H9 (cell line): ENCODE measurements at regions not wholly inside any gene's neighbourhood (a gene's known extent, or its start where the extent isn't known, plus 50 kb on each side); places are given as distances from the start of the nearest gene placed in this dataset.

ENCODE experiments used
- DNase-seq: peaks from one replicate; pipeline ENCODE4 v3.0.0-alpha.2; 2017
- H2AFZ ChIP-seq: one replicate; pipeline ENCODE4 v1.6.1; 2013; ENCODE audit warnings: mild to moderate bottlenecking, low read length, control low read depth, moderate library complexity
- H2AK5ac ChIP-seq: 2 replicates; pipeline ENCODE4 v1.6.1; 2013; ENCODE audit warnings: low read length, control low read depth, mixed read lengths; ENCODE audit not compliant: insufficient read length
- H2BK120ac ChIP-seq: one replicate; pipeline ENCODE4 v1.6.1; 2013; ENCODE audit warnings: low read depth, mild to moderate bottlenecking, low read length, control low read depth, inconsistent platforms; ENCODE audit not compliant: poor library complexity, severe bottlenecking
- H2BK12ac ChIP-seq: 2 replicates; pipeline ENCODE4 v1.6.1; 2013; ENCODE audit warnings: low read length, control low read depth, mixed read lengths, low read depth; ENCODE audit not compliant: insufficient read length
- H2BK15ac ChIP-seq: 2 replicates; pipeline ENCODE4 v1.6.1; 2013; ENCODE audit warnings: low read depth, low read length, control low read depth
- H2BK20ac ChIP-seq: one replicate; pipeline ENCODE4 v1.6.1; 2013; ENCODE audit warnings: low read depth, mild to moderate bottlenecking, low read length, control low read depth, inconsistent platforms; ENCODE audit not compliant: poor library complexity, severe bottlenecking
- H2BK5ac ChIP-seq: 2 replicates; pipeline ENCODE4 v1.6.1; 2013; ENCODE audit warnings: low read length, control low read depth, mixed read lengths; ENCODE audit not compliant: insufficient read length
- H3K14ac ChIP-seq: 2 replicates; pipeline ENCODE4 v1.6.1; 2013; ENCODE audit warnings: low read length, control low read depth; ENCODE audit not compliant: insufficient read depth
- H3K18ac ChIP-seq: 2 replicates; pipeline ENCODE4 v1.6.1; 2013; ENCODE audit warnings: low read depth, mild to moderate bottlenecking, mixed read lengths, low read length, control low read depth; ENCODE audit not compliant: insufficient read length
- H3K23ac ChIP-seq: 2 replicates; pipeline ENCODE4 v1.6.1; 2013; ENCODE audit warnings: low read length, control low read depth, mixed read lengths, low read depth; ENCODE audit not compliant: insufficient read length
- H3K23me2 ChIP-seq: 2 replicates; pipeline ENCODE4 v1.6.1; 2013; ENCODE audit warnings: low read depth, mild to moderate bottlenecking, mixed read lengths, low read length, control low read depth; ENCODE audit not compliant: insufficient read length, poor library complexity, severe bottlenecking
- H3K27ac ChIP-seq: 2 replicates; pipeline ENCODE4 v1.5.1; 2013; ENCODE audit warnings: low read length, control low read depth, mixed read lengths, low read depth; ENCODE audit not compliant: insufficient read length
- H3K27me3 ChIP-seq: 2 replicates; pipeline ENCODE4 v1.6.1; 2013; ENCODE audit warnings: low read length, control low read depth, inconsistent platforms; ENCODE audit not compliant: insufficient read depth
- H3K4ac ChIP-seq: 2 replicates; pipeline ENCODE4 v1.6.1; 2013; ENCODE audit warnings: low read depth, mild to moderate bottlenecking, control low read depth, inconsistent platforms, low read length, moderate library complexity
- H3K4me1 ChIP-seq: 2 replicates; pipeline ENCODE4 v1.6.1; 2013; ENCODE audit warnings: low read length, control low read depth, inconsistent platforms; ENCODE audit not compliant: insufficient read depth
- H3K4me2 ChIP-seq: 2 replicates; pipeline ENCODE4 v1.6.1; 2013; ENCODE audit warnings: low read length, control low read depth, mixed read lengths; ENCODE audit not compliant: insufficient read length, insufficient read depth
- H3K56ac ChIP-seq: 2 replicates; pipeline ENCODE4 v1.6.1; 2013; ENCODE audit warnings: low read depth, mild to moderate bottlenecking, mixed read lengths, low read length, control low read depth; ENCODE audit not compliant: insufficient read length
- H3K79me1 ChIP-seq: 2 replicates; pipeline ENCODE4 v1.6.1; 2013; ENCODE audit warnings: low read depth, mild to moderate bottlenecking, moderate library complexity, low read length, control low read depth, inconsistent platforms; ENCODE audit not compliant: insufficient read depth, poor library complexity, severe bottlenecking
- H3K79me2 ChIP-seq: 2 replicates; pipeline ENCODE4 v1.6.1; 2013; ENCODE audit warnings: low read length, control low read depth, inconsistent platforms; ENCODE audit not compliant: insufficient read depth
- H3K9ac ChIP-seq: 2 replicates; pipeline ENCODE4 v1.6.1; 2013; ENCODE audit warnings: low read length, control low read depth, mixed read lengths; ENCODE audit not compliant: insufficient read length; ENCODE audit errors: extremely low read depth
- H3K9me3 ChIP-seq: one replicate; pipeline ENCODE4 v1.6.1; 2013; ENCODE audit warnings: low read depth, low read length, inconsistent platforms; ENCODE audit not compliant: control insufficient read depth
- H3T11ph ChIP-seq: one replicate; pipeline ENCODE4 v1.6.1; 2013; ENCODE audit warnings: mild to moderate bottlenecking, low read length, control low read depth, inconsistent platforms
- H4K20me1 ChIP-seq: one replicate; pipeline ENCODE4 v1.6.1; 2013; ENCODE audit not compliant: control insufficient read depth, insufficient read length, insufficient read depth
- H4K5ac ChIP-seq: 2 replicates; pipeline ENCODE4 v1.6.1; 2013; ENCODE audit warnings: low read depth, mild to moderate bottlenecking, mixed read lengths, low read length, control low read depth; ENCODE audit not compliant: insufficient read length
- H4K8ac ChIP-seq: replicated peaks from 2 replicates; pipeline ENCODE4 v1.6.1; 2013; ENCODE audit warnings: low read length, control low read depth, mixed read lengths, low read depth; ENCODE audit not compliant: insufficient read length
- H4K91ac ChIP-seq: 2 replicates; pipeline ENCODE4 v1.6.1; 2013; ENCODE audit warnings: low read depth, mild to moderate bottlenecking, moderate library complexity, mixed read lengths, low read length, control low read depth; ENCODE audit not compliant: insufficient read length
- H3K27ac Mint-ChIP-seq, 3 experiments: 2 replicates in 2 of 3; 3 replicates in 1 of 3; pipeline ENCODE4 v1.8.0; 2020 to 2021; ENCODE audit warnings: mixed read lengths in 3 of 3, mild to moderate bottlenecking in 1 of 3, moderate library complexity in 1 of 3
- H3K27me3 Mint-ChIP-seq: 2 replicates; pipeline ENCODE4 v1.8.0; 2021; ENCODE audit warnings: low read depth, mild to moderate bottlenecking, moderate library complexity, mixed read lengths
- H3K36me3 Mint-ChIP-seq, 3 experiments: 2 replicates in 2 of 3; 3 replicates in 1 of 3; pipeline ENCODE4 v1.8.0; 2020 to 2021; ENCODE audit warnings: low read depth in 3 of 3, mixed read lengths in 3 of 3; ENCODE audit not compliant: insufficient read depth in 1 of 3
- H3K4me1 Mint-ChIP-seq, 2 experiments: 2 replicates each; pipeline ENCODE4 v1.8.0; 2020; ENCODE audit warnings: mixed read lengths in 2 of 2
- H3K4me3 Mint-ChIP-seq, 2 experiments: 2 replicates in 1 of 2; 3 replicates in 1 of 2; pipeline ENCODE4 v1.8.0; 2020 to 2021; ENCODE audit warnings: mild to moderate bottlenecking in 2 of 2, mixed read lengths in 2 of 2, moderate library complexity in 1 of 2
- H3K9me3 Mint-ChIP-seq, 2 experiments: 2 replicates in 1 of 2; 3 replicates in 1 of 2; pipeline ENCODE4 v1.8.0; 2020; ENCODE audit warnings: mild to moderate bottlenecking in 2 of 2, mixed read lengths in 2 of 2, moderate library complexity in 1 of 2
- WGBS: extraction: QIAGEN DNeasy Blood & Tissue Kit; methylation state at CpG from one replicate; pipeline ENCODE4 v1.1.7; 2013; ENCODE audit warnings: missing lambda C conversion rate, low lambda C conversion rate, mixed read lengths; ENCODE audit not compliant: insufficient read length; ENCODE audit errors: extremely low coverage; 5-methylcytosine and 5-hydroxymethylcytosine counted together
- TF ChIP-seq, protein P1 (sequence below): fragments of 200-600 bp; sonication (generic); conservative IDR thresholded peaks from 3 replicates; pipeline ENCODE4 v1.8.0; 2021; ENCODE audit warnings: antibody characterized with exemption, mild to moderate bottlenecking

- TF ChIP-seq, protein P1, sequence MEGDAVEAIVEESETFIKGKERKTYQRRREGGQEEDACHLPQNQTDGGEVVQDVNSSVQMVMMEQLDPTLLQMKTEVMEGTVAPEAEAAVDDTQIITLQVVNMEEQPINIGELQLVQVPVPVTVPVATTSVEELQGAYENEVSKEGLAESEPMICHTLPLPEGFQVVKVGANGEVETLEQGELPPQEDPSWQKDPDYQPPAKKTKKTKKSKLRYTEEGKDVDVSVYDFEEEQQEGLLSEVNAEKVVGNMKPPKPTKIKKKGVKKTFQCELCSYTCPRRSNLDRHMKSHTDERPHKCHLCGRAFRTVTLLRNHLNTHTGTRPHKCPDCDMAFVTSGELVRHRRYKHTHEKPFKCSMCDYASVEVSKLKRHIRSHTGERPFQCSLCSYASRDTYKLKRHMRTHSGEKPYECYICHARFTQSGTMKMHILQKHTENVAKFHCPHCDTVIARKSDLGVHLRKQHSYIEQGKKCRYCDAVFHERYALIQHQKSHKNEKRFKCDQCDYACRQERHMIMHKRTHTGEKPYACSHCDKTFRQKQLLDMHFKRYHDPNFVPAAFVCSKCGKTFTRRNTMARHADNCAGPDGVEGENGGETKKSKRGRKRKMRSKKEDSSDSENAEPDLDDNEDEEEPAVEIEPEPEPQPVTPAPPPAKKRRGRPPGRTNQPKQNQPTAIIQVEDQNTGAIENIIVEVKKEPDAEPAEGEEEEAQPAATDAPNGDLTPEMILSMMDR: no peak
- Histone ChIP-seq H3K4me1 (no peaks in the 10 kb centered on the region), H2BK15ac (no peak overlapping the region), H3K27me3 (no peaks in the 10 kb centered on the region), H2AFZ (no peak overlapping the region), H4K8ac (no peak overlapping the region), H2BK120ac (no peak overlapping the region), H3K4ac (no peak overlapping the region), H3K27ac (no peak overlapping the region), H4K20me1 (no peaks in the 10 kb centered on the region), H3K4me2 (no peak overlapping the region), H3K23ac (no peak overlapping the region), H2BK5ac (no peak overlapping the region), H3K9ac (no peak overlapping the region), H2AK5ac (no peak overlapping the region), H2BK20ac (no peak overlapping the region), H3K56ac (no peak overlapping the region), H4K5ac (no peak overlapping the region), H3K18ac (no peak overlapping the region), H2BK12ac (no peak overlapping the region), H3K14ac (no peak overlapping the region), H3K9me3 (no peaks in the 10 kb centered on the region), H3K79me2 (no peaks in the 10 kb centered on the region), H3T11ph (no peak overlapping the region), H3K79me1 (no peaks in the 10 kb centered on the region), H4K91ac (no peak overlapping the region), H3K23me2 (no peaks in the 10 kb centered on the region)
- no peaks in the 10 kb centered on the region; a peak in 1 of 7 replicates for H3K36me3 Mint-ChIP-seq
- H3K9me3 Mint-ChIP-seq: no peaks in the 10 kb centered on the region; a peak in 1 of 5 replicates
- DNase-seq: no peak
- peaks cover 4% of the 10 kb centered on the region for H3K27me3 Mint-ChIP-seq
- no CpG with 5 or more reads among the region's 10 CpGs for WGBS
- H3K27ac Mint-ChIP-seq: peak overlapping the region in 1 of 3 experiments; percentile 30; a peak in 1 of 7 replicates
- no peak overlapping the region for H3K4me3 Mint-ChIP-seq
- peaks cover 17 to 19% of the 10 kb centered on the region in 2 experiments for H3K4me1 Mint-ChIP-seq
These were observed 143.7 kb upstream of the WWC1 start for GRCh38 chr5:168147568-168148360.
